Activated B cell treated with CpG ODN at 0.5 μM for 24 hours (primary cell): ENCODE measurements at regions not wholly inside any gene's neighbourhood (a gene's known extent, or its start where the extent isn't known, plus 50 kb on each side); places are given as distances from the start of the nearest gene placed in this dataset.

ENCODE experiments used
- ATAC-seq: fragments of 200-7000 bp; cut with Tn5 transposase; one replicate; pipeline ENCODE4 v1.10.0; 2021; ENCODE audit warnings: low read depth, mild to moderate bottlenecking, moderate library complexity
- CTCF ChIA-PET: fragments of 350-600 bp; sonication (Branson Sonifier 250); formaldehyde crosslinking; loops from one replicate; lab custom pipeline; 2021; ENCODE audit warnings: antibody characterized with exemption; lab: Charles Lee
- POLR2A ChIA-PET: fragments of 350-600 bp; sonication (Branson Sonifier 250); formaldehyde crosslinking; loops from one replicate; lab custom pipeline; 2021; ENCODE audit warnings: antibody characterized with exemption; lab: Charles Lee
- DNase-seq: peaks from one replicate; pipeline ENCODE4 v3.0.0; 2022
- H3K27ac Mint-ChIP-seq: one replicate; pipeline ENCODE4 v1.8.0; 2020; ENCODE audit warnings: mixed read lengths
- H3K27me3 Mint-ChIP-seq: one replicate; pipeline ENCODE4 v1.8.0; 2021; ENCODE audit warnings: mixed read lengths
- H3K36me3 Mint-ChIP-seq: one replicate; pipeline ENCODE4 v1.8.0; 2021; ENCODE audit warnings: low read depth, mixed read lengths
- H3K4me1 Mint-ChIP-seq: one replicate; pipeline ENCODE4 v1.8.0; 2021; ENCODE audit warnings: mixed read lengths
- H3K4me3 Mint-ChIP-seq: one replicate; pipeline ENCODE4 v1.8.0; 2020; ENCODE audit warnings: mild to moderate bottlenecking, mixed read lengths
- H3K9me3 Mint-ChIP-seq: one replicate; pipeline ENCODE4 v1.8.0; 2020; ENCODE audit warnings: mixed read lengths
- intact Hi-C: fragments of 100-400 bp; cut with micrococcal nuclease; formaldehyde crosslinking; loops from one replicate; pipeline ENCODE4 v1.15.1; 2024
- TF ChIP-seq, protein P1 (sequence below): fragments of 200-600 bp; IDR thresholded peaks from one replicate; pipeline ENCODE4 v1.8.0; 2022; ENCODE audit warnings: antibody characterized with exemption, mild to moderate bottlenecking

DNA sequence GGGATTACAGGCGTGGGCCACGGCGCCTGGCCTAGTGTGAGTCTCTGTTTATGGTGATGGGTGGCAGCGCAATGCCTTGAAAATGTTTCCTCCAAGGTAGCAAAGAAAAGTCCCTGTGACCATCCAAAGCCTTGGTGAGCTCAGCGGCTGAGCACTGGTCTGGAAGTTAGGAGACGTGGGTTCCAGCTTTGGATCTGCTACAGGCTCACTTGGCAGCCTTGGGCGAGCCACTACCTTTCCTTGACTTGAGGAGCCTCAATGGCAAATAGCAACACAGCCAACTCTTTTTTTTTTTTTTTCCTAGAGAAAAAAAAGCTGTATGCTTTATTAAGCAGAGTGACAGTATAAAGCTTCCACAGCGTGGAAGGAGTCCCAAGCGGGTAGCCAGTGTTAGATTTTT lies 61.3 kb upstream of the RASD2 start:
- H3K27ac Mint-ChIP-seq = no peak overlapping the region
- intact Hi-C loops = no loop called here
- TF ChIP-seq, protein P1, sequence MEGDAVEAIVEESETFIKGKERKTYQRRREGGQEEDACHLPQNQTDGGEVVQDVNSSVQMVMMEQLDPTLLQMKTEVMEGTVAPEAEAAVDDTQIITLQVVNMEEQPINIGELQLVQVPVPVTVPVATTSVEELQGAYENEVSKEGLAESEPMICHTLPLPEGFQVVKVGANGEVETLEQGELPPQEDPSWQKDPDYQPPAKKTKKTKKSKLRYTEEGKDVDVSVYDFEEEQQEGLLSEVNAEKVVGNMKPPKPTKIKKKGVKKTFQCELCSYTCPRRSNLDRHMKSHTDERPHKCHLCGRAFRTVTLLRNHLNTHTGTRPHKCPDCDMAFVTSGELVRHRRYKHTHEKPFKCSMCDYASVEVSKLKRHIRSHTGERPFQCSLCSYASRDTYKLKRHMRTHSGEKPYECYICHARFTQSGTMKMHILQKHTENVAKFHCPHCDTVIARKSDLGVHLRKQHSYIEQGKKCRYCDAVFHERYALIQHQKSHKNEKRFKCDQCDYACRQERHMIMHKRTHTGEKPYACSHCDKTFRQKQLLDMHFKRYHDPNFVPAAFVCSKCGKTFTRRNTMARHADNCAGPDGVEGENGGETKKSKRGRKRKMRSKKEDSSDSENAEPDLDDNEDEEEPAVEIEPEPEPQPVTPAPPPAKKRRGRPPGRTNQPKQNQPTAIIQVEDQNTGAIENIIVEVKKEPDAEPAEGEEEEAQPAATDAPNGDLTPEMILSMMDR = no peak
- ATAC-seq (no peak), DNase-seq (no peak)
- ChIA-PET POLR2A (no interaction called here), CTCF (no interaction called here)
- H3K9me3 Mint-ChIP-seq = no peaks in the 10 kb centered on the region
- no peak overlapping the region for H3K4me3 Mint-ChIP-seq
- H3K4me1 Mint-ChIP-seq = peaks cover 13% of the 10 kb centered on the region
- peaks cover 49% of the 10 kb centered on the region for H3K27me3 Mint-ChIP-seq
- no peaks in the 10 kb centered on the region for H3K36me3 Mint-ChIP-seq

DNA sequence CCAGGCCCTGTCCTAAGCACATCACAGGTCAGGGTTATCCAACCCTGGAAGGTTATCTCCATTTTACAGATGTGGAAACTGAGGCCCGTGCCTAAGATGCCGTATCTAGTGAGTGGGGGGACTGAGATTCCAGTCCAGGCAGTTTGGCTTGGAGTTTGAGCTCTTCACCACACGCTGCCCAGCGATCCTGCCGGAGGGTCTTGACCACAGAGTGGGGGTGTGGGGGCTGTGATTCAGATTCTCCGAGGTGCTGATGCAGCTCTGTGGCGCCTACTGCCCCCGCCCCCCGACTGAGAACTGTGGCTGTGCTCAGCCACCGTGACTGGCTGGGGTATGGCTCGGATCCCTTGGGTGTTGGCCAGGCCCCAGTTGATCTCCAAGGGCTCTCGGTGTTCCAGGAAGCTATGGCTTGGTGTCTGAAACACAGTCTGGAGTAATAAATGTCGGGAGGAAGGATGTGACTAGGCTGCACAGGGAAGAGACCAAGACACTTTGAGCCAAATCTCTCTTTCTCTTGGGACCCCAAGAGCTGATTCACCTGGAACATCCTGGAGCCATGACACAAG lies 60.6 kb upstream of the RASD2 start:
- H3K36me3 Mint-ChIP-seq = no peaks in the 10 kb centered on the region
- no peaks in the 10 kb centered on the region for H3K9me3 Mint-ChIP-seq
- TF ChIP-seq, protein P1 = no peak
- no peak overlapping the region for H3K27ac Mint-ChIP-seq
- H3K4me1 Mint-ChIP-seq = peaks cover 13% of the 10 kb centered on the region
- CTCF ChIA-PET = no interaction called here
- H3K4me3 Mint-ChIP-seq = no peak overlapping the region
- H3K27me3 Mint-ChIP-seq = peaks cover 49% of the 10 kb centered on the region
- POLR2A ChIA-PET = no interaction called here
- DNase-seq (no peak), ATAC-seq (no peak)
- intact Hi-C loops = no loop called here

DNA sequence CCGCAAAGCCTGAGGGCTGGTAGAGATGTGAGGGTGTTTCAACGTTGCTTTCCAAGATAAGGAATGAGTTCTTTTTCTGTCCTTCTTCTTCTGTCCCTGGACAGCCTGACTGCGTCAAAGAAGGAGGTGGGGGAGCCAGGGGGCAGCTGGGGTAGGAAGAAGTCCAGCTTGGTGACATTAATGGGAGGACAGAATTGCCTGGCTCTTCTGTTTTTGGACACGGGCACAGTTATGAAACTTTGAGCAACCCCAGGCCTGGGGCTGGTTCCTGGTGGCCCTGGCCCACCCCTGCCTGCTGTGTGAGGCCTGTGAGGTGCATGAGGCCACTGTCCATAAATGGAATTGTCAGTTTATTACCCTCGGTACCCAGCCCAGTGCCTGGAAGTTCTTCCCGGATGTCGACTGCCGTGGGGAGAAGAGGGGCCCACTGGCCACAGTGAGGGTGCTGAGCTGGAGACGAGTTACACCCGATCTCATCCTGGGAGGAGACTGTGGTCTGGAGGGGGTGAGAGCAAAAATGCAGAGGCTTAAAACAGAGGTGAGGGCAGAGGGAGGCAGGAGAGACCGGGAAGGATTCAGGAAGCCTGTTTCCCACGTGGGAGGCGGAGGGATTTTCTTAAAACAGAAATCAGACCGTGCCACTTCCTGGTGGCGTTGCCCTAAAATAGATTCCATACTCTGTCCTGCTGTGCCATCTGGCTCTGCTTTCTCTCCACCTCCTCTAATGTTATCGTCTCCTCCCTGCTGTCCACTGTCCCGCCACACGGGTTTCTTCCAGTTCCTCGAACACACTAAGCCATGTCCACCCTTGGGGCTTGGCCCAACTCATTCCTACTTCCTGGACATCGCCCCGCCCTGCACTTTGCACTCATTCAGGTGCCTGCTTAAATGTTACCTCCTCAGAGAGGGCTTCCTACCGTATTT lies 59.7 kb upstream of the RASD2 start:
- Mint-ChIP-seq H3K4me3 (no peak overlapping the region), H3K36me3 (no peaks in the 10 kb centered on the region), H3K27me3 (peaks cover 45% of the 10 kb centered on the region), H3K4me1 (peaks cover 13% of the 10 kb centered on the region), H3K27ac (no peak overlapping the region), H3K9me3 (no peaks in the 10 kb centered on the region)
- TF ChIP-seq, protein P1 = no peak
- ChIA-PET CTCF (no interaction called here), POLR2A (no interaction called here)
- intact Hi-C loops = no loop called here
- no peak for DNase-seq
- ATAC-seq = no peak

DNA sequence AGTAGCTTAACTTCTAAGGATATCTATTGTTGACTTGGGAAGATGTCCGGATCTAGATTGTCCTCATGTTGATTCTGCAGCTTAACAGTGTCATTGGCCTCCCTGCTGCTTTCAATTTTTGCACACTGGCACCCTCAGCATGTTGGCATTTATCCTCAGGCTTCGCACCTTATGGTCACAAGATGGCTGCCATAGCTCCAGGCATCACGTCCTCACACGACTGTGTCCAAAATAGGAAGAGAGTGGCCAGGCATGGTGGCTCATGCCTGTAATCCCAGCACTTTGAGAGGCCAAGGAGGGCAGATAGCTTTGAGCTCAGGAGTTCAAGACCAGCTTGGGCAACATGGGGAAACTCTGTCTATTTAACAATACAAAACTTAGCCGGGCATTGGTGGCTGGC lies 58.3 kb upstream of the RASD2 start:
- Mint-ChIP-seq H3K4me1 (peaks cover 13% of the 10 kb centered on the region), H3K27me3 (peaks cover 45% of the 10 kb centered on the region), H3K27ac (no peak overlapping the region), H3K4me3 (no peak overlapping the region), H3K9me3 (no peaks in the 10 kb centered on the region), H3K36me3 (no peaks in the 10 kb centered on the region)
- ATAC-seq (no peak), DNase-seq (no peak)
- intact Hi-C loops = no loop called here
- TF ChIP-seq, protein P1 = no peak
- ChIA-PET CTCF (no interaction called here), POLR2A (no interaction called here)

DNA sequence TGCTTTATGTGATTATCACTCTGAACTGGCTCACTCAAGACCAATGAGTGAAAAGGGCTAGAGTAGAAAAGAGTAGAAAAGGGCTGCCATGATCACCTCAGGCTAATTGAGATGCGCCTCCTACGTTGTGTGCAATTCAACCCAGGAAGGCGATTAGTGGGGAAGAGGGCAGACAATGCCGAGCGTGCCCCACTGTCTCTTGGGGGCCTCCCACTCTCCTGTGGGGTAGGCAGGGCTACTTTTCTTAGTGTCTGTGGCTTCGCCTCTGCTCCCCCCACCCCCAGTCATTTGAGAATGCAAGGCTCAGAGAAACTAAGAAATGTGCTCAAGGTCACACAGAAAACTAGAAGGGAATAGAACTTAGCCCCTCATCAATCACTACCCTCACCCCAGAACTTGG lies 57.7 kb upstream of the RASD2 start:
- TF ChIP-seq, protein P1 = no peak
- ATAC-seq (no peak), DNase-seq (no peak)
- H3K36me3 Mint-ChIP-seq = no peaks in the 10 kb centered on the region
- POLR2A ChIA-PET = no interaction called here
- H3K27ac Mint-ChIP-seq = no peak overlapping the region
- intact Hi-C loops = no loop called here
- H3K4me1 Mint-ChIP-seq = peaks cover 12% of the 10 kb centered on the region
- peaks cover 43% of the 10 kb centered on the region for H3K27me3 Mint-ChIP-seq
- no peaks in the 10 kb centered on the region for H3K9me3 Mint-ChIP-seq
- CTCF ChIA-PET = no interaction called here
- H3K4me3 Mint-ChIP-seq = no peak overlapping the region
